NCI-H1694 treated with DMSO at 0.1 percent for 48 hours (cell line): ENCODE measurements at regions not wholly inside any gene's neighbourhood (a gene's known extent, or its start where the extent isn't known, plus 50 kb on each side); places are given as distances from the start of the nearest gene placed in this dataset.

Experiments used
- DNase-seq: peaks from one replicate; lab custom pipeline; 2025; lab: John Stamatoyannopoulos, UW

DNA sequence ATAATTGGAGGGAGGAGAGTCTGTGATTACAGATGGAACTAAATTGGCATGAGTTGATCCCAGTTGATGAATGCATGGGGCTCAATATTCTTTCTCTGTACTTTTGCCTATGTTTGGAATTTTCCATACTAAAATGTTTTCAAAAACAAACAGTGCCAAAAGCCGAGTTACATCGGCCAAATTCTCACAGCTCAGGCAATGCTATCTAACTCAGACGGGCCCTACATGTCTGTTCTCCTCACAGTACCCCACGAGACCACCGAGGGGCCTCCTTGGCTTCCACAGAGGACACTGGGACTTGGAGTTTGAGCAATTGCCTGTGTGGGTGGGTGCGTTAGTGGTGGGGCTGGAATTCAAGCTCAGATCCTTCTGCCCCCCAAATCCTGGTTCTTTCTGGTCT is 413.2 kb downstream of the CDH26 start:
- no peak for DNase-seq

DNA sequence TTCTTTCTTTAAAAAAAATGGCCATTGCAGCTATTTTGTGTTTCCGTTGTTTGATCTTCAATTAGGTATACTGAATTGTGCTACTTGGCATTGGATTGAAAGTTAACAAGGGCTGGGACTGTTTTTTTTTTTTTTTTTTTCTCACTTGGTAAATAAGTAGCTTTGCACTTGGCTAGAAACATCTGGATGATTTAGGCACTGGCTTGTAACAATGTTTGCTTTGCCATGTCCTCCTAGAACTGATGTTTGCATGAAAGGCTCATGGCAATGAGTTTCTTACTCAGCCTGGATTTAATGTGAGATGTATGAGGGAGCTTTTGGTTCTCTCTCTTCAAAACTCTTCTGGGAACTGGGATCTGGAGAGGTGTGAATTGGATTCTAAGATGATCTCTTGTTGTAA is 414.1 kb downstream of the CDH26 start:
- no peak for DNase-seq

DNA sequence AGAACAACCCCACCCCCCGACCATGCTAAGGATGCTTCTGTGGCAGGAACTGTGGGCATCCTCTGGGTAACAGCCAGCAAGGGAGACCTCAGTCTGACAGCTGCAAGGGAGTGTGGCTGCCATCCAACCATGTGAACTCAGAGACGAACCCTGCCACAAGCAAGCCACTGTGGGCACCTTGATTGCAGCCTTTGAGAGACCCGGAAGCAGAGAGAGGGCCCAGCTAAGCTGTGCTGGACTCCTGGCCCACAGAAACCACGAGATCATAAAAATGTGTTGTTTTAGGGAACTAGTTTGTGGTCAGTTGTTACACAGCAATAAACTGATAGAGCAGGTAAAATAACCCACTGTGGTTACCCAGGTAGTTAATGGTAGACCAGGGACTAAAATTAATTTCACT is 414.6 kb downstream of the CDH26 start:
- DNase-seq: no peak

DNA sequence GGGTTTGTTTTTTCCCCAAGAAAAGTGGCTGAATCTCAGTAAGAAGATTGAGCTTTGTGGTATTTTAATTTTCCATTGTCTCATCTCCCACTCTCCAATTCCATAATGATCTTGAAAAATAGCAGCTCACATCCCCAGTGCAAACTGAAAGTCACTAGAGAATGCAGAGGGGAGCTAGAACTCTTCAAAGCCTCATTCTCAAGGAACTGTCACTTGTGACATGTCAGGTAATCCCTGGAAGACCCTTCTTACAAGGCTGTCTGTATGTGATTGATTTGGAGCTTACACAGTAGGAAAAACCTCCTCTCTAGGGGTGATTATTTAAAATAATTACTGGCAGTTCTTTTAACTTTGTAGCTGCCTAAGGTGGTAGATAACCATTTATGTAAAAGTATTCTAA is 420.4 kb downstream of the CDH26 start:
- DNase-seq: no peak

DNA sequence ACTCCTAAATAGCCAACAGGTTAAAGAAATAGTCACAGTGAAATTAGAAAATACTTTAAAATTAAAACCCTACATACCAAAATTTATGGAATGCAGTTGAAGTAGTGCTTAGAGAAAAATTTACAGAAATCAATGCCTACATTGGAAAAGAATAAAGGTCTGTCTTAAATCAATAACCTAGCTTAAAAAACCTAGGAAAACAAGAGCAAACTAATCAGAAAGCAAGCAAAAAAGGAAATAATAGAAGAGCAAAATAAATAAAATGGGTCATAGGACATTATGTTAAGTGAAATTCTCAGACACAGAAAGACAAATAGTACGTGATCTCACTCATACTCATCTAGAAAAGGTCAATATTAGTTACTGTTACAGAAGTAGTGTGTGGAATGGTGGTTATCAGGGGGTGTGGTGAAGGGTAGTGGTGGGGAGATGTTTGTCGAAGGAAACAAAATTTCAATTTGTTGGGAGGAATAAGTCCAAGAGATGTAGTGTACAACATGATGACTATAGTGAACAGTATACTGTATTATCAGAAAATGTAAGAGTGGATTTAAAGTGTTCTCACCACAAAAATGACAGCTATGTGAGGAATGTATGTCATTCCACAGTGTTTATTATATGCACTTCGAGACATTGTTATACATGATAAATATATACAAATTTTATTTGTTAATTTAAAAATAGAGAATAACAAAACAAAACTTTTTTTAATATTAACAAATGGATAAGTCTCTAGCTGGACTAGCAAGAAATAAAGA is 423.6 kb downstream of the CDH26 start:
- no peak for DNase-seq

DNA sequence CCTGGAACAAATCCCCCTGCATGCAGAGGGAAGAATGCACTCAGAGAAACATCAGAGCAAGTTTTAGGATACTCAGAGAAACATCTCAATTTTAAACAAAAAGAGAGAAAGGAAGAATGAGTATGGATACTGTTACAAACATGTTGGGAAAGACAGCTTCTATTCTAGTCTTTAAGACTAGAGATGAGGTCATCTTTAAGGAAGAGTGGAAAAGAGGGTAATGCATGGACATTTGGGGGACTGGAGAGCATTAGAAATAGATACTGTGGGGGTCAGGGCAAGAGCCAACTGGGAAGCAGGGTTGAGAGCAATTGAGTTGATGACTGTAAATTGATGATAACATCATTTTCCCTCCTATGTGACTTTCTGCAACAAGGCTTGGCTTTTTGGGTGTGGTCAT is 431.2 kb downstream of the CDH26 start:
- DNase-seq: no peak

DNA sequence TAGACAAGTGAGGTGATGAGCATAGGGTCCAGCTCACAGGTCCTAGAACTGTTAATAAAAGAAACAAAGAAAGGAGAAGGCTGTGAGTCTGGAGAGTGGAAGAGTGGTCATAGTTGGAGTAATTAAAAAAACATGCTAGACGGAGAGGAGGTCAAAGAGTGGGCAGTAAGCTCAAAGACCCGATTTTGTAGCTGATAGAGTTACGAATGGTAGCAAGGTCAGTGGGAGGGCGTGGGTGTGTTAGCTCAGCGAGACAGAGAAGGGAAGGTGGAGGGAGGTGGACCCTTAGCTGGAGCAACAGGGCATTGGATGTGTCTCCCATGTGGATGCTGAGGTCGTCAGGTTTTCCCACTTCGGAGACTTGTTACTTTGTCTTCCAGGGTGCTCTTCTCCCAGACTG is 431.7 kb downstream of the CDH26 start:
- DNase-seq: no peak

DNA sequence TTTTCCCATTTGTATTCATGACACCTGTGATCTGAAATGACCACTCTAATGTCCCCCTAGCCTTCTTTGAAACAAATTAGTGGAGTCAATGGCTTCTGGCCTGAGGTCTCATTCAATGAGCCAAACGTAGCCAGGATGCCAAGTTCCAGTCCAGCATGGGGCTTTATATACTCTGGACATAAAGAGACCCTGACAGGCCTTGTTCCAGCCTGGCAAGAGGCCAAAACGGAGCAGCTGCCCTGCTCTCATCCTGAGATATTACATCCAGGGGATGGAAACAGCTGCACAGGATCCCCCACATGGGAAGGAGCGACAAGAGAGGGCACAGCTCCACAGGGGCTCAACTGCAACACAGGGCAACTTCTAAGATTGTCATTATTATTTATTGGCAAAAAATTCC is 437.8 kb downstream of the CDH26 start:
- no peak for DNase-seq

DNA sequence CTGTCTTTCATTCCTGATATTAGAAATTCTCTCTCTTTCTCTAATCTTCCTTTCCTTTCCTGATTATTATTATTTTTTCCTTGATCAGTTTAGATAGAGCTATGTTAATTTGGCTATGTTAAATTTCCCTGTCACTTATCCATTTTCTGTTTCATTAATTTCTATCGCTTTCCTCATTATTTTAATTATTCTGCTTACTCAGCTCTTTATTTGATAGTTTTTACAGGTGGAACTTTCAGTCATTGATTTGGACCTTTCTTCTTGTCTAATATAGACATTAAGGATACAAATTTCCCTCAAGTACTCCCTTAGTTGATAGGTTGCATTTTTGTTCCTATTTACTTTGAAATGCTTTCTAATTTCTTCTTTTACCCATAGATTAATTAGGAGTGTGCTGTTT is 442.3 kb downstream of the CDH26 start:
- DNase-seq: no peak

DNA sequence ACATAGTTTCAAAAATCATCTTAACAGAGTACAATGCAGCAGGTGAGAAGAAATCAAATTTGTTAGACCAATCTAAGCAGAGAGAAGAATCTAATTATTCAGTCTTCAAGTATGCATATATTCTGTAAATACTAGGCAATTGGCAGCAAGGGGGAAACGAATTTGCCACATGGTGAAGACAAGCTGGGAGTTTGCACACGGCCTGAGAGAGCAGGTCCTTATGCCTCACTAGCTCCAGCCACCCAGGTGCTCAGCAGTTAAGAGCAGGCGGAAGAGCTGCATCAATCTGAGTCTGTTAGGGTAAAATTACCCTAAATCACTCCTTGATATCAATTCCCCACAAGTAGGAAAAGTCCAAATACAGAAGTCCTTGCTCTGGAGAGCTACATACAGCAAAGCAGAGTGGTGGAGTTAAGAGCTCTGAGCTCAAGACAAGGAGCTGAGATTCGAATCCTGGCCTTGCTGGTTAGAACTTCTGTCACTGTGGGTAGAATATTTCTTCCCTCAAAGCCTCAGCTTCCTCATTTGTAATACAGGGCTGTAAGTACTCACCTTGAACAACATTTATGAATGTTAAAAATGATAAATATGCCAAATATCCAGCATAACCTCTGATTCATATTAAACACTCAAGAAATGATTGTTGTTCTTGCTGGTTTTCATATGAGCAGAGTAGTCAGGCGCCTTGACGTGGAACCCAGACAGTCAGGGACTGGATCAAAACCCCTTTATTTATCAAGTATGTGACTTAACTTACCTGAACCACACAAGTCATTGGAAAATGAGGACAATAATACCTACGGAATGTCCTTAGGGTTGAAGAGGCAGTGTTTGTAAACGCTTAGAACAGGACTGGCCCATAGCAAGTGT is 444.2 kb downstream of the CDH26 start:
- no peak for DNase-seq

DNA sequence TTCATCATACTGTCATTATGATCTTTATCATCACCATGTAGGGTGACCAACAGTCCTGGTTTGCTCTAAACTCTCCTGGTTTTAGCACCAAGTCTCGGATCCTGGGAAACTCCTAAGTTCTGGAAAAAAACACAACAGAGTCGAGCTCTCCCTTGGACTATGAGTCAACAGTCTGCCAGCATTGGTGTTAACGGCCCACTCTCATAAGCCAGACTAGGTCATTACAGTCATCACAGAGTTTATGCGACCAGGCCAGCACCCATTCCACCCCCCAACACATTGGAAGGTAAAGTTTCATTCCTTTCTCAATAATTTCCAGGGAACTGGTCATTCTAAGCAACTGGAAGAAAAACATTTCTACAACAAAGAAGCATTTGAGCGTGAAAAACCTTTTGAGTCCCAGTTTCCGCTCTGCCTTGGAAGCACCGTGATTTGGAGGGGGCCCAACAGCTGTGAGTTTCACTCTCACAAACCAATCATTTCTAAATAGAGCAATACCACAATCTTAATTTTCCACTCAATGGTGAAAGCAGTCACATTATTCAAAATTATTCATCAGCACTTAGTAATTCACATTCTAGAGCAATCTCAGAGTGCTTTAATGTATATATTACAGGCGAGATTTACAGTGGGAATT is 445.0 kb downstream of the CDH26 start:
- no peak for DNase-seq

DNA sequence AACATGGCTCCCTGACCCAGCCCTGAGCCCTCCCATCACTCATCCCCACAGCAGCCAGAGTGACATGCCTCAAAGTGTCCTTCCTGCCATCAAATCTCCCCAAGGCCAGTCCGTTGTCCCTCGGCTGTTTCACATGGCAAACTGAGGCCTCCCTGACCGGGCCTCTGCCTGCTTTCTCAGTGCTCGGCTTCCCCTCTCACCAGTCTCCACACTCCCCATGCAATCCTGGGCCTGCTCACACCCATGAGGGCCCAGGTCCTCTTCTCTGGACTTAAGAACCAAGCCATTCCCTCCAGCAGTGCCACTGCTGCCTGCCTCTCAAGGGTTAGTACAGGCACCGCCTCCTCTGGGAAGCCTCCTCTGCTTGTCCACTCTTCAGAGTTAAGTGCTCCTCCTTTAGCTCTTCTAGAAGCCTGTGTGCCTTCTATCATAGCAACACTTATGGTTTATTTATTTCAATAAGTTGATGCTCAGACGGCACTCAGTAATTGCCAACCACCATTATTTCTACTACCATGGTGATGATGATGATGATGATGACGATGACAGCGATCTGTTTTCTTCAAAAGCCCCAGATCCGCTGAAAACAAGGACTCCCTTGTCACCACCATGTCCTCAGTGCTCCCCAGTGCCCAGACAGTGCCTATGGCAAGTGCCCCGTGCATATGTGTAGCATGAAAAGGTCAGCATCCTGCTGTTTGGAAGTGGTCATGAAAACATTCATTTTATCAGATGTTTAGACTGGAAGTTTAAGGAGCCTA is 449.0 kb downstream of the CDH26 start:
- DNase-seq: no peak

DNA sequence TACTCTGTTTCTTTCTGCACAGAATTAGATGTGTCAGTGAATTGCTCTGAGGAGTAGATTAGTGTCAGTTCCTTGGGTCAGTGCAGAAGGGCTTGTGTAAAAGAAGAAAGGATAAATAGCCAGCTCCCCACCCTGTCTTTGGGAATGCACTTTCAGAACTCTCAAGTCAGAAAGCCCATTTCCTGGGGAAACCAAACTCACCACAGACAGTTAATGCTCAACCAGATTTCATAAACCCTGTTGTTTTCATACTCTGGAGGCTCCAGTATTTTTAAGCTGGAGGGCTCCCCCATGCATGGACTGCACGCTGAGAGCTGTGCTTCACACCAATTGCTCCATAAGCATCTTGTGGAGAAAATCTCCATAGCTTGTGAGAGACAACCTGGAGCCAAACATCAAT is 449.7 kb downstream of the CDH26 start:
- DNase-seq: no peak

DNA sequence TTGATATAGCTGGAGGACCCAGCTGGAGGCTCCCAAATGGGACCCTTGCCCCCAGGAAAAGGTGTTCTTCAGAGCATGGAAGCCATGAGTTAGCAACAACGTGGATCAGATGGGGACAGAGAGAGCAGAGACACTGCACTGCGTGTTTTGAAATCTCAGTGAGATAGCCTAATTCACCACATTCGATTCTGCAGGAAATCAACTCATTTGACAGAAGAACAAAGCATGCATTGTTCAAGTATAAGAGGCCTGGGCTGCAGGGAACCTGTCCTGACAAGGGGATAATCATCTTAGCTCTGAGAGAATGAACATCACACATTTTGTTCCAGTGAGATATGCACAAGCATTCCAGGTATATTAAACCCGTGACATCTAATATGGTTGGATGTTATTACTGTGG is 450.2 kb downstream of the CDH26 start:
- DNase-seq: no peak

DNA sequence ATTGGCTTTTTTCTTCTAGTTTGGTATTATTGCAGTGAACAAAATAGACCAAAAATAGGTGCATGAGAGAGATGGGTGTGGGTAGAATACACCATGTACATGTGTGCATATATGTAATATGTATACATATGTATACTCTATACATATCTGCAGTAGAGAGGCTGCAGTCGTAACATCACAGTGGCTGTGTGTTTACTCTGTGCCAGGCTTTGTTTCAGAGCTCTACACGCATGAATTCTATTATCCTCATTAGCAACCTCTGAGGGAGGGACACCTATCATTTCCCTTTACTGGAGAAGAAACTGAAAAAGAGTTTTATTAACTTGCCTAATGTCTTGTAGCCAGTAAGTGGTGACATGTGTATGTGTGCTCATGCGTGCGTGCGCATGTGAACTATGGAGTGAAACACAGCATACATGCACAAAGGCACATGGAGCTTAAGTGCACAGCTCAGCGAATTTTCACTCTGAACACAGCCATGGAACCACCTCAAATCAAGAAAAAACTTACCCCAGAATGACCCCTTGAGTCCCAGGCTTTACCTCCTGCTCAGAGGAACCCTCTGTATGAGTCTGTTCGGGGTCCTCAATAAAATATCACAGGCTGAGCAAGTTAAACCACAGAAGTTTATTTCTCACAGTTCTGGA is 452.5 kb downstream of the CDH26 start:
- DNase-seq: no peak

DNA sequence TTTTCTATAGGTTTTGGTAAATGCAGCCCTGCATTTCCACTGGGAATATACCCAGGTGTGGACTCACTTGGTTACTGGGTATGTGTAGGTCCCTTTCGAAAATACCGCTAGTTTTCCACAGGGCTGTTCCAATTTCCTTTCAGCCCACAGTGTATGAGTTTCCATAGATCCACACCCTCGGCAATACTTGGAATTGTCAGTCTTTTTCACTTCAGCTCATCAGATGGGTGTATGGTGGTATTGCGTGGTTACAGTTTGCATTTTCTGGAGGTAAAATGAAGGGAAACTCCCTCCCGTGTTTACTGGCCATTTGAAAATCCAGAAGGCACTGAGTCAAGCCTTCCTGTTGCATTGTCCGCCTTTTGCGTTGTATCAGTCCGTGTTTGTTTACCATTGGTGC is 453.6 kb downstream of the CDH26 start:
- no peak for DNase-seq

DNA sequence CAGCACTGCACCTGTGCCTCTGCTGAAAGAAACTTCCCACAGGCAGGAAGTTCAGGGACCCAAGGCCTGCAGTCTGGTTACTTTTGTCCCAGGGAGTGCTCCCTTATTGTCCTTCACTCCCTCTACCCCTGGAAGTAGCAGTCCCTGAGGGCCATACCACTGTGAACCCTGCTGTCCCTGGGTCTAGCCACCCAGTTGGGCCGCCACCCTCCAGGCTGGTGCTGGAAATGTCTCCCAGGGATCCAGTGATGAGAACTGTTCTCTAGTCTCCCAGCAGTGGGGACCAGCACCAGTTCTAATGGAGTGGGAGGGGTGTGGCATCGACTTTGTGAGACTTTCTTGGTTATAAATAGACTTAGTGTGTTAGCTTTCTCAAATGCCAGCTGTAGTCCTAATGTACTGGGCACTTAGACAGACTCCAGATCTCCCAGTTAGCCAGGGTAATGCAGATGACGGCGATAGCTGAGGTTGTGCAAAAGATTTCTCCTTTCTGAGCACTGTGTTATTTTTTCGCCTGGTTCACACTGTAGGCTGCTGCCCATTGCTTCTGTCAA is 462.5 kb downstream of the CDH26 start:
- no peak for DNase-seq

DNA sequence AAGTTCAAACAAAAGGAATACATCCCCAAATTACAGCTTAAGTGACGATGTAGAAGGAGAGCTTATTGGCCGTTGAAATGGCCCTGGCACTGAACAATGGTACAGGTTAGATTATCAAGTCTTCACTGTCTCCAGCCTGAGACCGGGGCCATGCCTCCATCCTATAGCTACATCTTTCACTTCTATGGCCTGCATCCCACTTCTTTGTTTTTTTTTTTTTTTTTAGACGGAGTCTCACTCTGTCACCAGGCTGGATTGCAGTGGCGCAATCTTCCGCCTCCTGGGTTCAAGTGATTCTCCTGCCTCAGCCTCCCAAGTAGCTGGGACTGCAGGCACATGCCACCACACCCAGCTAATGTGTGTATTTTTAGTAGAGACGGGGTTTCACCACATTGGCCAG is 464.6 kb downstream of the CDH26 start:
- DNase-seq: no peak

DNA sequence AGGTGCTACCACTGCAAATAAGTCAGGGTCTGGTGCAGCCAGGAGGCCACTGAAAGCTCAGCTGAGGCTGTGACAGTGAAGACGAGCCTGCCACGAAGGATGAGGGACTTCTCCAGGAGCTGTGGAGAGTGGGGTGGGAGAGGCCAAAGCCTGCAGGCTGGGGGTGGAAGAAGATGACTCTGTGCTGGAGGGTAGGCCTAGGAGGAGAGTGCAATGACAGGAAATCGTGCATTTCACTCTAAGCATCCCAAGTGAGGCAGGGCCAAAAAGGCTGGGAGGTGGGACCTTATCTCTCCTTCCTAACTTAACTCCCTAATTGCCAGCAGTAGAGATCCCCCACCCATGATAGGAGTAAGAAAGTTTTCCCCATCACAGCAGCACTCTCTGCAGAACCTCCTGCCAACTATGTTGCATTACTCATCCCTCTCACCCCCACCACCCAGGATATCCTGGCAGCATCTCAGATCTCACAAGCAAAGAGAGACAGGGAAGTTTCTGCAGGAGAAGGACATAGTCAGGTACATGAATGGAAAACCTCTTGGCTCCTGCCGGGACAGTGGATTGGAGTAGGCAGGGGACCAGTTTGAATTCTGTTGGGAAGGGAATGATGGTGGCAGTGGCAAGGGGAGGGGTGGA is 466.2 kb downstream of the CDH26 start:
- no peak for DNase-seq

DNA sequence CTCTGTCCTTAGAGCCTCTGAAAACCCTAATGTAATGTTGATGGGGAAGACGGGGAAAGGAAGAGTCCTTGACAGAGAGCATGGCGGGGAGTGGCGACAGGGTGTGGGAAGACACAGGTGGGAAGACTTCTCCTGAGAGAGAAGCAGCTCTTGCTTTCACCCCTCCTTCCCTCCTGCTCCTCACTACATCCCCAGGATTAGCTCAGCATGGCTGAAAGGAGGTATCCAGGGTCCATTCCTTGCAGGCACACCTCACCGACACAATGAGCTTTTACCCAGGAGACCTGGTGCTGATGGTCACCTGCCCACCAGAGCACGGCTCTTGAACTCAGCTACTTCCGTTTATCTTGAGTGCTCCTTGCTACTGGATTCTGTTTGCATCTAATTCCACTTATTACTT is 469.3 kb downstream of the CDH26 start:
- DNase-seq: no peak

DNA sequence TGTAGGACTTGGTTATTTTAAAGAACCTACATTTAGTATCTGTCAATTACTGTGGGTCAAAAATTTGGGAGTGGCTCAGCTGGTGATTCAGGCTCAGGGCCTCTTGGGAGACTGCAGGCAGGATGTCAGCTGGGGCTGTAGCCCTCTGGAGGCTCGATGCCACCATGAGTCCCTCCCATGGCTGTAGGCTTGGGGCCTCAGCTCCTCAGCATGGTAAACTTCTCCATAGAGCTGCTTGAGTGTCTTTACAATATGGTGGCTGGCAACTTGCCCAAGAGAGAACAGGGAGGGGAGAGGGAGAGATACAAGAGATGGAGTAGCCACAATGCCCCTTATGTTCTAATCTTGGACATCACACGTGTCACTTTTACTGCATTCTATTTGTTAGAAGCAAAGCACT is 470.4 kb downstream of the CDH26 start:
- DNase-seq: no peak
